Neutrophil (primary cell): ENCODE measurements at regions not wholly inside any gene's neighbourhood (a gene's known extent, or its start where the extent isn't known, plus 50 kb on each side); places are given as distances from the start of the nearest gene placed in this dataset.

ENCODE experiments used
- H3K27ac ChIP-seq: fragments of 200-600 bp; sonication (generic); 2 replicates; pipeline ENCODE4 v1.5.1; 2016; ENCODE audit warnings: mild to moderate bottlenecking, moderate library complexity
- H3K27me3 ChIP-seq: fragments of 200-600 bp; sonication (generic); 2 replicates; pipeline ENCODE4 v1.6.0; 2016; ENCODE audit warnings: mild to moderate bottlenecking
- H3K36me3 ChIP-seq: fragments of 200-600 bp; sonication (generic); 2 replicates; pipeline ENCODE4 v1.5.1; 2017
- H3K4me1 ChIP-seq, 2 experiments: fragments of 200-600 bp in 1 of 2; sonication (generic) in 1 of 2; 1 replicate in 1 of 2; 2 replicates in 1 of 2; pipeline versions ENCODE4 v1.5.1 to v1.6.1; 2013 to 2016; ENCODE audit warnings: low read depth in 1 of 2, low read length in 1 of 2, mild to moderate bottlenecking in 1 of 2, moderate library complexity in 1 of 2; ENCODE audit not compliant: control insufficient read depth in 1 of 2, insufficient read depth in 1 of 2
- H3K4me3 ChIP-seq, 2 experiments: fragments of 200-600 bp in 1 of 2; sonication (generic) in 1 of 2; 1 replicate in 1 of 2; 2 replicates in 1 of 2; pipeline ENCODE4 v1.5.1; 2013 to 2016; ENCODE audit warnings: low read depth in 1 of 2, low read length in 1 of 2, mild to moderate bottlenecking in 1 of 2, moderate library complexity in 1 of 2
- H3K9me3 ChIP-seq: fragments of 200-600 bp; sonication (generic); 2 replicates; pipeline ENCODE4 v1.5.1; 2016
- CTCF ChIP-seq: fragments of 200-600 bp; sonication (generic); IDR thresholded peaks from 2 replicates; pipeline ENCODE4 v1.5.1; 2016; ENCODE audit warnings: antibody characterized with exemption

DNA sequence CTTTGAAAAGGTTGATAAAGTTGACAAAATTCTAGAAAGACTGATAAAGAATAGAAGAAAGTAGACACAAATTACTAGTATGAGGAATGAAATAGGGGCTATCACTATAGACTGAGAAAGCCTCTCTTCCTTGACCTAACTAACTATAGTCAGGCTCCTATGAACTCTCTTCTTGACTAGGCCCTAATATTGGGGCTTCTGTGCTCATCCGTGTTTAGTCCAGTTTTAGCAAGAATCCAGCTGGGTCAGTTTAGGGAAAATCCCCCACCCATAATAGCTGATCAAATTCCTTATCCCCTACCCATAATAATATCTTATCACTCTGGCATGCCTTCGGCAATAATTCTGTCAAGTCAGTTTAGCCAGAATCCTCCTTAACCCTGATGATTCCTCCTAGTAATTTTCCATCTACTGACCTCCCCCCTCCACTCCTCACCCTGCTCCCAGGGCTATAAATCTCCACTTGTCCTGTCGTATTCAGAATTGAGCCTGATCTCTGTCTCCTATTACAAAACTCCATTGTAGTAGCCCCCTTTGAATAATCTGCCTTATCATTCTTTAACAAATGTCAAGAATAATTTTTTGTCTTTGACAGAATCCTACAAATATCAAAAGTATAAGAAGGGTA, 138.1 kb downstream of the TFAP2A start:
- Histone ChIP-seq H3K27ac (no peak overlapping the region), H3K36me3 (no peaks in the 10 kb centered on the region), H3K27me3 (no peaks in the 10 kb centered on the region), H3K9me3 (no peaks in the 10 kb centered on the region), H3K4me1 (no peaks in the 10 kb centered on the region), H3K4me3 (no peak overlapping the region)
- TF ChIP-seq CTCF = no peak

- H3K4me1 ChIP-seq = no peaks in the 10 kb centered on the region
- H3K9me3 ChIP-seq = no peaks in the 10 kb centered on the region
- no peaks in the 10 kb centered on the region for H3K27me3 ChIP-seq
- no peak overlapping the region for H3K4me3 ChIP-seq
- H3K27ac ChIP-seq = no peak overlapping the region
- H3K36me3 ChIP-seq = no peaks in the 10 kb centered on the region
- no peak for TF ChIP-seq CTCF
Measured at GRCh38 chr6:10276106-10276505, 138.8 kb downstream of the TFAP2A start.

GRCh38 chr6:10272591-10272990, 142.3 kb downstream of the TFAP2A start:
- Histone ChIP-seq H3K36me3 (no peaks in the 10 kb centered on the region), H3K27ac (no peak overlapping the region), H3K4me1 (no peaks in the 10 kb centered on the region), H3K4me3 (no peak overlapping the region), H3K27me3 (peaks cover 25% of the 10 kb centered on the region), H3K9me3 (no peaks in the 10 kb centered on the region)
- TF ChIP-seq CTCF = no peak

DNA sequence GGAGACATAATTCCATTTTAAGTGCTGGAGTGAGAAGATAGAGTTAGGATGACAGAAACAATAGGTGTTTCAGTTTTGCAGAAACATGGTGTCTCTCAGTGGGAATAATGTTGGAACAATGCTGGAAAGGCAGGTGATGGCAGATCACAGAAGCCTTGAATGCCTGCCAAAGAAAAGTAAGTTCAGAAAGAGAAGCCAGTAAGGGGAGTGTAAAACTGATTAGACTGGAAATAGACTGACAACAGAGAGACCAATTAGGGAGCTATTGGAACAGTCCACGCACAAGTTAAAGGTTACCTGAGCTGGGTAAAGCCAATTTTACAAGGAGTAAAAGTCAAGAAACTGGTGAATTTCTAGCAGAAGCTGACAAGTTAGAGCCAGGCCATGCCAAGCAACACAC, 142.9 kb downstream of the TFAP2A start:
- H3K4me3 ChIP-seq = no peak overlapping the region
- H3K4me1 ChIP-seq = no peaks in the 10 kb centered on the region
- no peaks in the 10 kb centered on the region for H3K36me3 ChIP-seq
- H3K27me3 ChIP-seq = peaks cover 25% of the 10 kb centered on the region
- no peak overlapping the region for H3K27ac ChIP-seq
- no peak for TF ChIP-seq CTCF
- H3K9me3 ChIP-seq = no peaks in the 10 kb centered on the region

DNA sequence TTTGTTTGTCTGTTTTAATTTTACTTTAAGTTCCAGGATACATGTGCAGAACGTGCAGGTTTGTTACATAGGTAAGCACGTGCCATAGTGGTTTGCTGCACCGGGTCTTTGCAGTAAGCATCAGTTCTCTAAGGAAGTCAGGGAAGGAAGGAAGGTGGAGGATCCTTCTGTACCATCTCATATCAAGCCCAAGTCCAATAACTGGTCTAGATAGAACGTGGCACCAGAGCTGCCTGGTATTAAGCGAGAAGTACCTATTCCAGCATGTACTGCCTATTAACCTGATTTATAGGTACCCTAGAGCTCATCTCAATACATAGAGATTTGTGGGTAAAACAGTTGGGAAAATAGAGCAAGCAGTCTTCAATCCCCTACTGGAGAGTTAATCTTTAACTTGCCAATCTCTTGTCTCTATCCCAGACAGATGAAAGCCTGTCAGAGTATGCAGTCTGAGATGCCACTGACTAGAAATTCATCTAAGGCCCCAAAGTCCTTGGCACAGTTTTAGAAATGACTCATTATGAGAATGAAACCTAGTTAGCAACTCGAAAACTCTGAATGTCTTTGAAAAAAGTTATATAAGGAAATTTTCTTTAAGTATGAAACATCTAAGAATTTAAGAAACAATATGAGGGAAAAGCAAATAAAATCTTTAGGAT, 144.9 kb downstream of the TFAP2A start:
- H3K36me3 ChIP-seq = no peaks in the 10 kb centered on the region
- H3K9me3 ChIP-seq = no peaks in the 10 kb centered on the region
- H3K4me1 ChIP-seq = no peaks in the 10 kb centered on the region
- peaks cover 25% of the 10 kb centered on the region for H3K27me3 ChIP-seq
- no peak overlapping the region for H3K27ac ChIP-seq
- no peak overlapping the region for H3K4me3 ChIP-seq
- no peak for TF ChIP-seq CTCF
